OCI-LY7 (cell line): ENCODE measurements at regions not wholly inside any gene's neighbourhood (a gene's known extent, or its start where the extent isn't known, plus 50 kb on each side); places are given as distances from the start of the nearest gene placed in this dataset.

Experiments
- BruUV-seq: library from RNA; stranded (reverse); fragments of 400-500 nt; replicated peaks from 2 replicates; lab custom pipeline; 2021; lab: Mats Ljungman, UMichigan
- CTCF ChIA-PET: fragments of 300-600 bp; sonication (Branson Sonifier 250); formaldehyde crosslinking; loops from one replicate; lab custom pipeline; 2022; ENCODE audit warnings: antibody characterized with exemption; ENCODE audit not compliant: unreplicated experiment; lab: Charles Lee
- POLR2A ChIA-PET: fragments of 300-600 bp; sonication (Branson Sonifier 250); formaldehyde crosslinking; loops from one replicate; lab custom pipeline; 2022; ENCODE audit warnings: antibody characterized with exemption; lab: Charles Lee
- DNase-seq: peaks from one replicate; pipeline ENCODE4 v3.0.0-alpha.2; 2015; ENCODE audit warnings: low spot score
- H2AFZ ChIP-seq: fragments of 200-600 bp; sonication (generic), shearing (Covaris generic); 2 replicates; pipeline ENCODE4 v1.6.1; 2014; ENCODE audit warnings: mild to moderate bottlenecking, antibody characterized with exemption, low read length, moderate library complexity
- H3K27ac ChIP-seq: fragments of 200-600 bp; sonication (generic); 2 replicates; pipeline ENCODE4 v1.5.1; 2014; ENCODE audit warnings: mixed run types, low read depth, mild to moderate bottlenecking, moderate library complexity, low read length, inconsistent platforms; ENCODE audit not compliant: poor library complexity, severe bottlenecking
- H3K36me3 ChIP-seq: fragments of 200-600 bp; sonication (generic); 2 replicates; pipeline ENCODE4 v1.6.1; 2014; ENCODE audit warnings: mild to moderate bottlenecking, antibody characterized with exemption, low read length, moderate library complexity, mixed read lengths; ENCODE audit not compliant: insufficient read depth
- H3K4me1 ChIP-seq: fragments of 200-600 bp; sonication (generic); 2 replicates; pipeline ENCODE4 v1.5.1; 2014; ENCODE audit warnings: mild to moderate bottlenecking, low read length; ENCODE audit not compliant: insufficient read depth, poor library complexity, severe bottlenecking
- H3K4me2 ChIP-seq: fragments of 200-600 bp; sonication (generic); 2 replicates; pipeline ENCODE4 v1.6.1; 2014; ENCODE audit warnings: mild to moderate bottlenecking, low read length
- H3K4me3 ChIP-seq: fragments of 200-600 bp; sonication (generic); 2 replicates; pipeline ENCODE4 v1.5.1; 2014; ENCODE audit warnings: mild to moderate bottlenecking, low read depth, low read length; ENCODE audit not compliant: poor library complexity, severe bottlenecking
- H3K79me2 ChIP-seq: fragments of 200-600 bp; sonication (generic); 2 replicates; pipeline ENCODE4 v1.6.1; 2016; ENCODE audit warnings: low read depth, mild to moderate bottlenecking, low read length, moderate library complexity, mixed read lengths; ENCODE audit not compliant: insufficient read depth
- H3K9me2 ChIP-seq: fragments of 200-600 bp; sonication (generic); 2 replicates; pipeline ENCODE4 v1.6.1; 2016; ENCODE audit warnings: mild to moderate bottlenecking, low read length, mixed read lengths; ENCODE audit not compliant: insufficient read depth
- H3K9me3 ChIP-seq: fragments of 200-600 bp; sonication (generic); 2 replicates; pipeline ENCODE4 v1.6.1; 2014; ENCODE audit warnings: mild to moderate bottlenecking, mixed run types, low read length, mixed read lengths
- H4K20me1 ChIP-seq: fragments of 200-600 bp; sonication (generic); 2 replicates; pipeline ENCODE4 v1.6.1; 2014; ENCODE audit warnings: mild to moderate bottlenecking, antibody characterized with exemption, low read length, moderate library complexity, mixed read lengths; ENCODE audit not compliant: insufficient read depth
- EZH2phosphoT487 ChIP-seq: fragments of 200-600 bp; sonication (generic); IDR thresholded peaks from 2 replicates; pipeline ENCODE4 v1.6.1; 2018; ENCODE audit warnings: low read depth, borderline replicate concordance, mild to moderate bottlenecking, mixed run types, antibody characterized with exemption, low read length, moderate library complexity, mixed read lengths
- intact Hi-C: fragments of 100-400 bp; cut with micrococcal nuclease; formaldehyde crosslinking; loops from one replicate; pipeline ENCODE4 v1.10.0; 2022; ENCODE audit not compliant: unreplicated experiment
- TF ChIP-seq, protein P1 (sequence below): fragments of 200-600 bp; sonication (generic); conservative IDR thresholded peaks from 2 replicates; pipeline ENCODE4 v1.5.1; 2014; ENCODE audit warnings: mild to moderate bottlenecking, antibody characterized with exemption, low read length, moderate library complexity, mixed read lengths

DNA sequence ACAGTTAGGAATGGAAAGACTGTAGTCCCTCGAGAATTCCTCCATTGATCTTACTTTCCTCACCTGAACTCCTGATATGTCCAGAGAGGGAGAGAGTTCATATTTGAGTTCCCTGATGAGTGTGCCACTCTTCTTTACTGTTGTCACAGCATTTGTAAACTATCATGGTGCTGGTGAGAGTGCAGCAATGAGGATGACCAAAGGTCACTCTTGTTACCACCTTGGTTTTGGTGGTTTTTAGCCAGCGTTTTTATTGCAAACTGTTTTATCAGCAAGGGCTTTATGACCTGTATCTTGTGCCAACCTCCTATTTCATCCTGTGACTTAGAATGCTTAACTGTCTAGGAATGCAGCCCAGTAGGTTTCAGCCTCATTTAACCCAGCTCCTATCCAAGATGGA lies 1062.5 kb downstream of the BCL11A start:
- intact Hi-C loops: no loop called here
- H3K4me3 ChIP-seq: no peak overlapping the region
- DNase-seq: no peak
- no peaks in the 10 kb centered on the region for H3K4me1 ChIP-seq
- H4K20me1 ChIP-seq: no peaks in the 10 kb centered on the region
- no peaks in the 10 kb centered on the region for H3K9me3 ChIP-seq
- H3K4me2 ChIP-seq: no peak overlapping the region
- no peak overlapping the region for H3K27ac ChIP-seq
- no peaks in the 10 kb centered on the region for H3K9me2 ChIP-seq
- no peak overlapping the region for H2AFZ ChIP-seq
- no peaks in the 10 kb centered on the region for H3K36me3 ChIP-seq
- BruUV-seq: no TSS peak
- POLR2A ChIA-PET: no interaction called here
- CTCF ChIA-PET: no interaction called here
- no peaks in the 10 kb centered on the region for H3K79me2 ChIP-seq
- no peak for TF ChIP-seq EZH2phosphoT487
- TF ChIP-seq, protein P1, sequence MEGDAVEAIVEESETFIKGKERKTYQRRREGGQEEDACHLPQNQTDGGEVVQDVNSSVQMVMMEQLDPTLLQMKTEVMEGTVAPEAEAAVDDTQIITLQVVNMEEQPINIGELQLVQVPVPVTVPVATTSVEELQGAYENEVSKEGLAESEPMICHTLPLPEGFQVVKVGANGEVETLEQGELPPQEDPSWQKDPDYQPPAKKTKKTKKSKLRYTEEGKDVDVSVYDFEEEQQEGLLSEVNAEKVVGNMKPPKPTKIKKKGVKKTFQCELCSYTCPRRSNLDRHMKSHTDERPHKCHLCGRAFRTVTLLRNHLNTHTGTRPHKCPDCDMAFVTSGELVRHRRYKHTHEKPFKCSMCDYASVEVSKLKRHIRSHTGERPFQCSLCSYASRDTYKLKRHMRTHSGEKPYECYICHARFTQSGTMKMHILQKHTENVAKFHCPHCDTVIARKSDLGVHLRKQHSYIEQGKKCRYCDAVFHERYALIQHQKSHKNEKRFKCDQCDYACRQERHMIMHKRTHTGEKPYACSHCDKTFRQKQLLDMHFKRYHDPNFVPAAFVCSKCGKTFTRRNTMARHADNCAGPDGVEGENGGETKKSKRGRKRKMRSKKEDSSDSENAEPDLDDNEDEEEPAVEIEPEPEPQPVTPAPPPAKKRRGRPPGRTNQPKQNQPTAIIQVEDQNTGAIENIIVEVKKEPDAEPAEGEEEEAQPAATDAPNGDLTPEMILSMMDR: no peak

DNA sequence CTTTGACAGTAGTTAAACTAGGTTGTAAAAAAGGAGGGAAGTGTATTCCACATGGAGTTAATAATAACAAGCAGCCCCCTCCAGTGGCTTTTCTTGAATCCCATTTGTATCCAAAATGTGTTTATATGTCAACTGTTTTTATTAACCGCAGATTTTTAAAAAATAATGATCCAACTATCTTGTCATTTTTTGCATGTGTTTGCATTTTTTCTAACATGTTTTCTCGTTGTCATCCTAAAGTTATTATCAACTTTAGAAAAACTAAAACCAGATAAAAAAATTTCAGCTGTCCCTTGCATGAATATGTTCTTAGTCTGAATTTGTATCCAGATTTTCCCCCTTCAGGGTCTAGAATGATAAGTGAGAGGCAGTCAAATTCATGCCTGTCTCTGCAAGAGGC lies 1063.3 kb downstream of the BCL11A start:
- ChIA-PET POLR2A (no interaction called here), CTCF (no interaction called here)
- no peaks in the 10 kb centered on the region for H3K9me3 ChIP-seq
- H4K20me1 ChIP-seq: no peaks in the 10 kb centered on the region
- H3K9me2 ChIP-seq: no peaks in the 10 kb centered on the region
- no TSS peak for BruUV-seq
- no peaks in the 10 kb centered on the region for H3K36me3 ChIP-seq
- H3K79me2 ChIP-seq: no peaks in the 10 kb centered on the region
- no peak for DNase-seq
- TF ChIP-seq, protein P1: no peak
- no peak for TF ChIP-seq EZH2phosphoT487
- no peak overlapping the region for H3K4me3 ChIP-seq
- H3K4me1 ChIP-seq: no peaks in the 10 kb centered on the region
- no peak overlapping the region for H3K4me2 ChIP-seq
- H3K27ac ChIP-seq: no peak overlapping the region
- no peak overlapping the region for H2AFZ ChIP-seq
- intact Hi-C loops: no loop called here

DNA sequence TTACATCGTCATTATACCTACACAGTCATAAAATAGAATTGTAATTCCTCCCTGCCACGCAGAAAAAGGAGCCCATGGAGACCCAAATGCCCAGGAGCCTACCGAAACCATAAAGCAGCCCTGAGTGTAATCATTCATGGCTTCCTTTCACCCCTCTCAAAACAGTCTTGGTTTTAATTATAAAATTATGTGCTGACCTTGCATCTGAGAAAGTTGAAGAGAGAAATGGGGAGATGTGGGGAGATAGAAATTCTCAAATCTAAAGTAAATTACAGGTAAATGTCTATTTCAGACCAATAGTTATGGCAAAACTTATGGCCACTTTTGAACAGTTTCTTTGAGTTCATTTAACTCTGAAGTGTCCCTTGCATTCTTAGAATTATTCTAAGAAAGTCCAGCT lies 1068.8 kb downstream of the BCL11A start:
- ChIA-PET POLR2A (no interaction called here), CTCF (interaction anchor here (0.6 kb wide), 1 partner anchor 836 kb away, joined by 3 read pairs; no protein-coding TSS in a partner anchor)
- no TSS peak for BruUV-seq
- no peaks in the 10 kb centered on the region for H3K79me2 ChIP-seq
- H3K9me2 ChIP-seq: no peaks in the 10 kb centered on the region
- no peak overlapping the region for H3K27ac ChIP-seq
- no peaks in the 10 kb centered on the region for H4K20me1 ChIP-seq
- H3K9me3 ChIP-seq: no peaks in the 10 kb centered on the region
- no peaks in the 10 kb centered on the region for H3K36me3 ChIP-seq
- no peak for DNase-seq
- no peaks in the 10 kb centered on the region for H3K4me1 ChIP-seq
- H3K4me3 ChIP-seq: no peak overlapping the region
- no peak overlapping the region for H3K4me2 ChIP-seq
- TF ChIP-seq EZH2phosphoT487: no peak
- TF ChIP-seq, protein P1: no peak
- intact Hi-C loops: no loop called here
- no peak overlapping the region for H2AFZ ChIP-seq
